Stimulated activated CD8-positive, alpha-beta memory T cell treated with anti-CD3 and anti-CD28 coated beads, Interleukin-4, amount 100 ng/mL, for 48 hours (primary cell): ENCODE measurements at regions not wholly inside any gene's neighbourhood (a gene's known extent, or its start where the extent isn't known, plus 50 kb on each side); places are given as distances from the start of the nearest gene placed in this dataset.
"Not testable (repeated sequence)": the region's sequence is repeated elsewhere in the genome, so short reads cannot be mapped to it uniquely, and the experiment has no call there.

Experiments used
- DNase-seq: peaks from one replicate; pipeline ENCODE4 v3.0.0-alpha.2; 2020

GRCh38 chr3:176015228-176015627, 1156.1 kb downstream of the NAALADL2 start:
- not testable (repeated sequence) for DNase-seq

GRCh38 chr3:176009256-176009655, 1150.1 kb downstream of the NAALADL2 start:
- DNase-seq, result no peak

GRCh38 chr3:176005564-176005963, 1146.4 kb downstream of the NAALADL2 start:
- no peak for DNase-seq

- no peak for DNase-seq
Measured at GRCh38 chr3:175989161-175989560, 1130.0 kb downstream of the NAALADL2 start.

- DNase-seq, result no peak
Measured at GRCh38 chr3:175988401-175988800, 1129.3 kb downstream of the NAALADL2 start.

GRCh38 chr3:175985781-175986180, 1126.6 kb downstream of the NAALADL2 start:
- DNase-seq, result no peak

- DNase-seq, result no peak
Measured at GRCh38 chr3:175983379-175983778, 1124.2 kb downstream of the NAALADL2 start.

GRCh38 chr3:175980486-175981090, 1121.5 kb downstream of the NAALADL2 start:
- no peak for DNase-seq

GRCh38 chr3:175977968-175978752, 1119.0 kb downstream of the NAALADL2 start:
- DNase-seq, result no peak

- DNase-seq, result no peak
Measured at GRCh38 chr3:175969456-175969855, 1110.3 kb downstream of the NAALADL2 start.

GRCh38 chr3:175965036-175965435, 1105.9 kb downstream of the NAALADL2 start:
- DNase-seq, result no peak

GRCh38 chr3:175957427-175957826, 1098.3 kb downstream of the NAALADL2 start:
- DNase-seq, result no peak

- no peak for DNase-seq
Measured at GRCh38 chr3:175956964-175957363, 1097.8 kb downstream of the NAALADL2 start.

GRCh38 chr3:175951047-175951694, 1092.0 kb downstream of the NAALADL2 start:
- no peak for DNase-seq

GRCh38 chr3:175948041-175948440, 1088.9 kb downstream of the NAALADL2 start:
- no peak for DNase-seq

GRCh38 chr3:175941352-175941751, 1082.2 kb downstream of the NAALADL2 start:
- DNase-seq, result no peak

GRCh38 chr3:175940881-175941280, 1081.7 kb downstream of the NAALADL2 start:
- DNase-seq, result no peak

GRCh38 chr3:175940243-175940642, 1081.1 kb downstream of the NAALADL2 start:
- no peak for DNase-seq

GRCh38 chr3:175937367-175937766, 1078.2 kb downstream of the NAALADL2 start:
- not testable (repeated sequence) for DNase-seq

- no peak for DNase-seq
Measured at GRCh38 chr3:175932586-175932985, 1073.5 kb downstream of the NAALADL2 start.

GRCh38 chr3:175919133-175919532, 1060.0 kb downstream of the NAALADL2 start:
- no peak for DNase-seq

GRCh38 chr3:175916191-175916934, 1057.2 kb downstream of the NAALADL2 start:
- no peak for DNase-seq

GRCh38 chr3:175914785-175915184, 1055.7 kb downstream of the NAALADL2 start:
- DNase-seq, result no peak
